ENCODE measurements at regions not wholly inside any gene's neighbourhood (a gene's known extent, or its start where the extent isn't known, plus 50 kb on each side); places are given as distances from the start of the nearest gene placed in this dataset.

DNA sequence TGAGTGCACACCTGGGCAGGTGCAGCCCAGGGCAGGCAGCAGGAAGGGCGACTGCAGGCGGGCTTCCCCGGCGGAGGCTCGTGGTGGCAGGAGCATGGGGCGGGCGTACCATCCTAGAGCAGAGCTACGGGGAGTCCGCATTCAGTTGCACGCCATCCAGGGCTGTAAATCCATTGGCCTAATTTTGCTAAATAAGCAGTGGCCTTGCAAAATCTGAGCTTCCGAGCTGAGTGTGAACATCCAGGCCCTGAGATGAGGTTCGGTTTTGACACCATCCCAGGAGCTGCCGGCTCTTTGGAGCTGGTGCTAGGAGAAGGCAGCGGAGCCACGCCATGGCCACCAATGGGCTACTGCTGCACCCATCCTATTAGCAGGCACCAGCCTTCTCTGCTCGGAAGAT lies 664.8 kb downstream of the BRD1 start:
- H3K4me3 ChIP-seq (ENCODE audit: low read length) = no peak overlapping the region
- no peak overlapping the region for H3K27ac ChIP-seq (ENCODE audit: low read depth, low read length)
- H3K36me3 ChIP-seq (ENCODE audit: control insufficient read depth, low read length) = no peaks in the 10 kb centered on the region
- no peaks in the 10 kb centered on the region for H3K4me1 ChIP-seq (ENCODE audit: control insufficient read depth, low read length)
- TF ChIP-seq, protein P1, sequence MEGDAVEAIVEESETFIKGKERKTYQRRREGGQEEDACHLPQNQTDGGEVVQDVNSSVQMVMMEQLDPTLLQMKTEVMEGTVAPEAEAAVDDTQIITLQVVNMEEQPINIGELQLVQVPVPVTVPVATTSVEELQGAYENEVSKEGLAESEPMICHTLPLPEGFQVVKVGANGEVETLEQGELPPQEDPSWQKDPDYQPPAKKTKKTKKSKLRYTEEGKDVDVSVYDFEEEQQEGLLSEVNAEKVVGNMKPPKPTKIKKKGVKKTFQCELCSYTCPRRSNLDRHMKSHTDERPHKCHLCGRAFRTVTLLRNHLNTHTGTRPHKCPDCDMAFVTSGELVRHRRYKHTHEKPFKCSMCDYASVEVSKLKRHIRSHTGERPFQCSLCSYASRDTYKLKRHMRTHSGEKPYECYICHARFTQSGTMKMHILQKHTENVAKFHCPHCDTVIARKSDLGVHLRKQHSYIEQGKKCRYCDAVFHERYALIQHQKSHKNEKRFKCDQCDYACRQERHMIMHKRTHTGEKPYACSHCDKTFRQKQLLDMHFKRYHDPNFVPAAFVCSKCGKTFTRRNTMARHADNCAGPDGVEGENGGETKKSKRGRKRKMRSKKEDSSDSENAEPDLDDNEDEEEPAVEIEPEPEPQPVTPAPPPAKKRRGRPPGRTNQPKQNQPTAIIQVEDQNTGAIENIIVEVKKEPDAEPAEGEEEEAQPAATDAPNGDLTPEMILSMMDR (IDR thresholded peaks at IDR 0.05; ENCODE audit: low read depth, low read length, poor library complexity, severe bottlenecking) = no peak
- TF ChIP-seq EZH2phosphoT487 (IDR thresholded peaks at IDR 0.05; ENCODE audit: borderline replicate concordance, low read length) = no peak
- no peaks in the 10 kb centered on the region for H3K9me3 ChIP-seq (ENCODE audit: control insufficient read depth, insufficient read depth, low read length)
- H3K4me2 ChIP-seq (ENCODE audit: low read length) = no peak overlapping the region
- no peaks in the 10 kb centered on the region for H3K27me3 ChIP-seq (ENCODE audit: control insufficient read depth, low read length)
- H3F3A ChIP-seq (ENCODE audit: control insufficient read depth, insufficient read depth) = no peaks in the 10 kb centered on the region
- H4K20me1 ChIP-seq (ENCODE audit: control insufficient read depth, insufficient read depth, low read depth, low read length) = no peaks in the 10 kb centered on the region
- no peaks in the 10 kb centered on the region for H3K9me2 ChIP-seq (replicated peaks; ENCODE audit: control insufficient read depth, low read length)
- H3K79me2 ChIP-seq (ENCODE audit: control insufficient read depth, low read length) = no peaks in the 10 kb centered on the region

DNA sequence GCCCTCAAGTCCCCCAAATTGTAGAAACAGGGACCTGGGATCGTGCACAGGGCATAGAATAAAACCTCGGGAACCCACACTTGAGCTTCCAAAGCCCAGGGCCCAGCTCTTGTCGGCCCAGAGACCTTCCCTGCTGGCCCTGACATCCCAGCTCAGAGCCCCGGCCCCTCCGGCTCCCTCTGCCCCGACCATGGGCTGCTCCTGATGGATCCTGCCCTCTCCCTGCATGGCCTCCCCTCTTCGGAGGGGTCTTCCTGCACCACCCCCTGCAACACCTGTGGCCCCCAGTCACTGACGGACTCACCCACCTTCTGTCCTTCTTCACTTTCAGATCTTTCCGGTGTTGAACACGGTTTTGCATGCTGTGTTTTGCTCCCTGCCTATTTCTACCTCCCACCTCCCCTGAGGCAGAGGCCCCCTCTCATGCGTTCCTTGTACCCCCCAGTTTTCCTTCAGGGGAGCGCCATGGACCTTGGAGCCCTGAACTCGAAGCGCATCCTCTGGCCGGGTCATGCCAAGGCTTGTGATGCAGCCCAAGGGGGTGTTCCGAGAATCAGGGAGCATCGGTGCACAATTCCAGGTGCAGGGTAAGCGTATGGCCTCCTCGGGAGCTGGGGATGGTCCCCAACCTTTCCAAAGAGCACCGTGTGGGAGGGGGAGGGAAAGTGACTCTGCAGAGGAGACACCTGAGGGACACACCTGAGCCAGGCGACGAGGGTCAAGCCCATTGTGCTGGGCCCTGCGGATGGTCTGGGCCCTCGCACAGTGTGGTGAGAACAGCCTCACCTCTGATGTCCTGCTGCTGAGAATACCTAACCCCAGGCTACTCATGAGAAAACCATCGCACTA lies 666.4 kb downstream of the BRD1 start:
- no peaks in the 10 kb centered on the region for H3F3A ChIP-seq (ENCODE audit: control insufficient read depth, insufficient read depth)
- no peaks in the 10 kb centered on the region for H3K9me3 ChIP-seq (ENCODE audit: control insufficient read depth, insufficient read depth, low read length)
- TF ChIP-seq, protein P1 (IDR thresholded peaks at IDR 0.05; ENCODE audit: low read depth, low read length, poor library complexity, severe bottlenecking) = no peak
- TF ChIP-seq EZH2phosphoT487 (IDR thresholded peaks at IDR 0.05; ENCODE audit: borderline replicate concordance, low read length) = no peak
- H4K20me1 ChIP-seq (ENCODE audit: control insufficient read depth, insufficient read depth, low read depth, low read length) = no peaks in the 10 kb centered on the region
- no peak overlapping the region for H3K27ac ChIP-seq (ENCODE audit: low read depth, low read length)
- H3K9me2 ChIP-seq (replicated peaks; ENCODE audit: control insufficient read depth, low read length) = no peaks in the 10 kb centered on the region
- H3K27me3 ChIP-seq (ENCODE audit: control insufficient read depth, low read length) = no peaks in the 10 kb centered on the region
- H3K79me2 ChIP-seq (ENCODE audit: control insufficient read depth, low read length) = no peaks in the 10 kb centered on the region
- H3K36me3 ChIP-seq (ENCODE audit: control insufficient read depth, low read length) = no peaks in the 10 kb centered on the region
- no peak overlapping the region for H3K4me2 ChIP-seq (ENCODE audit: low read length)
- no peak overlapping the region for H3K4me3 ChIP-seq (ENCODE audit: low read length)
- H3K4me1 ChIP-seq (ENCODE audit: control insufficient read depth, low read length) = no peaks in the 10 kb centered on the region

DNA sequence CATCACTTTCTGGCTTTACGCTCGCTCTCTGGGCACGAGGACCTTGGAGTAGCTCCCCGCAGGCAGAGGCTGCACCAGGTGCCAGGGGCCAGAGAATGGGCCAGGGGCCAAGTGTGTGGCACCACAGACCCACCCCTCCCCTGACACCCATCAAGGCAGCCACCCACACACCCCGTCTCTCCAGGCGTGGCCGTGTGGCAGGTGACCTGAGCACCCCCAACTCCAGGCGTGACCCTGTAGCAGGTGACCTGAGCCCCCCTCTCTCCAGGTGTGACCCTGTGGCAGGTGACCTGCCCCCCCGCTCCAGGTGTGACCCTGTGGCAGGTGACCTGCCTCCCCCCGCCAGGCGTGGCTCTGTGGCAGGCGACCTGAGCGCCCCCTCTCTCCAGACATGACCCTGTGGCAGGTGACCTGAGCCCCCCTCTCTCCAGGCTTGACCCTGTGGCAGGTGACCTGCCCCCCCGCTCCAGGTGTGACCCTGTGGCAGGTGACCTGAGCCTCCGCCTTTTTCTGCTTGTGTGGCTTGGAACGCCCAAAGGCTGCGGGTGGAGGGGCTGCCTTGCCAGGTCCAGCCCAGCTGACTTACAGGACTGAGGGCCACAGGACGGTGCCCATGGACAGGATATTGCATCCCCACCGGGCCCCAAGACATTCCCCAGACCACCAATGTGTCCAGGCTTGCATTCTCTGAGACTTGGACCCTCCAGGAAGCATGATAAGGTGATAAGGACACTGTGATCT lies 667.2 kb downstream of the BRD1 start:
- H3F3A ChIP-seq (ENCODE audit: control insufficient read depth, insufficient read depth) = no peaks in the 10 kb centered on the region
- H3K4me3 ChIP-seq (ENCODE audit: low read length) = no peak overlapping the region
- no peak overlapping the region for H3K27ac ChIP-seq (ENCODE audit: low read depth, low read length)
- H3K36me3 ChIP-seq (ENCODE audit: control insufficient read depth, low read length) = no peaks in the 10 kb centered on the region
- no peaks in the 10 kb centered on the region for H3K9me2 ChIP-seq (replicated peaks; ENCODE audit: control insufficient read depth, low read length)
- H3K27me3 ChIP-seq (ENCODE audit: control insufficient read depth, low read length) = no peaks in the 10 kb centered on the region
- H3K4me1 ChIP-seq (ENCODE audit: control insufficient read depth, low read length) = no peaks in the 10 kb centered on the region
- no peak for TF ChIP-seq EZH2phosphoT487 (IDR thresholded peaks at IDR 0.05; ENCODE audit: borderline replicate concordance, low read length)
- TF ChIP-seq, protein P1 (IDR thresholded peaks at IDR 0.05; ENCODE audit: low read depth, low read length, poor library complexity, severe bottlenecking) = no peak
- no peaks in the 10 kb centered on the region for H3K9me3 ChIP-seq (ENCODE audit: control insufficient read depth, insufficient read depth, low read length)
- no peaks in the 10 kb centered on the region for H3K79me2 ChIP-seq (ENCODE audit: control insufficient read depth, low read length)
- no peak overlapping the region for H3K4me2 ChIP-seq (ENCODE audit: low read length)
- H4K20me1 ChIP-seq (ENCODE audit: control insufficient read depth, insufficient read depth, low read depth, low read length) = no peaks in the 10 kb centered on the region
